ENCODE measurements at regions not wholly inside any gene's neighbourhood (a gene's known extent, or its start where the extent isn't known, plus 50 kb on each side); places are given as distances from the start of the nearest gene placed in this dataset.

DNA sequence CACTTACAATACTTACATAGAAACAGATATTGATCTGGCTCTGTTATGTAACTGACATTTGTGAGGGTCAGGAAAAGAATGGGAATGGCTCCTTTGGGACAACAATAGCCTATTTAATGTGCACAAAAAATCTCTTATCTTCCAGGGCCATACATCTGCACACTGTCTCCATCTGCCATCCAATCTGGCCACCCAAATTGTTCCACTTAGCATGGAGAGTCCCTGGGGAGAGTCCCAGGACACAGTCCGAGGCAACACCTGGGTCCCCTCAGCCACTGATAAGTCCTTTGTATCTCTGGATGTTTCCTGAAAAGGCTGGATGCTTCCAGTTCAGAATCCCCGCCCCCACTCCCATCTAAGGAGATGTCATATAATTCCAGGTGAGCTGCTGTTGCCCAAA, 274.2 kb upstream of the NCKAP5 start:
- Histone ChIP-seq H3K18ac (ENCODE audit: extremely low read depth, low read length) (no peak overlapping the region), H3K4ac (replicated peaks; ENCODE audit: insufficient read length, low read depth, low read length) (no peak overlapping the region), H3K4me3 (ENCODE audit: extremely low read depth in 1 of 4, insufficient read depth in 2 of 4, low read depth in 3 of 4, low read length in 4 of 4) (no peak overlapping the region), H2BK12ac (ENCODE audit: low read depth, low read length) (no peak overlapping the region), H3K56ac (replicated peaks; ENCODE audit: insufficient read length, low read depth, low read length) (no peak overlapping the region), H3K23me2 (ENCODE audit: low read depth, low read length) (no peaks in the 10 kb centered on the region), H4K91ac (replicated peaks; ENCODE audit: insufficient read length, low read length) (no peak overlapping the region), H4K5ac (ENCODE audit: insufficient read length, low read depth, low read length) (no peak overlapping the region), H3K9ac (replicated peaks in 1 of 4; ENCODE audit: extremely low read depth in 1 of 4, low read depth in 3 of 4, low read length in 3 of 4) (no peak overlapping the region), H4K8ac (ENCODE audit: extremely low read depth, insufficient read depth, low read length) (no peak overlapping the region), H3K4me2 (ENCODE audit: insufficient read depth in 1 of 2, low read depth in 2 of 2, low read length in 2 of 2) (no peak overlapping the region), H3K4me1 (replicated peaks in 1 of 4; ENCODE audit: control insufficient read depth in 3 of 4, insufficient read depth in 4 of 4, low read length in 3 of 4) (no peaks in the 10 kb centered on the region), H3K23ac (ENCODE audit: insufficient read length) (no peak overlapping the region), H4K20me1 (replicated peaks in 1 of 2; ENCODE audit: control insufficient read depth in 1 of 2, insufficient read depth in 2 of 2, low read length in 2 of 2) (no peaks in the 10 kb centered on the region), H2BK120ac (replicated peaks; ENCODE audit: low read depth, low read length) (no peak overlapping the region), H3K14ac (ENCODE audit: insufficient read length) (no peak overlapping the region), H2AFZ (ENCODE audit: low read length) (no peak overlapping the region), H3K27me3 (replicated peaks in 1 of 4; ENCODE audit: control insufficient read depth in 3 of 4, extremely low read depth in 1 of 4, insufficient read depth in 3 of 4, low read length in 3 of 4) (no peaks in the 10 kb centered on the region; a peak in 1 of 7 replicates), H3K79me2 (ENCODE audit: control insufficient read depth in 1 of 2, insufficient read depth in 2 of 2, low read length in 2 of 2) (no peaks in the 10 kb centered on the region), H2BK15ac (ENCODE audit: low read length) (no peak overlapping the region), H2AK5ac (ENCODE audit: low read depth, low read length) (no peak overlapping the region), H2BK5ac (ENCODE audit: low read depth, low read length) (no peak overlapping the region), H3K9me3 (ENCODE audit: insufficient read depth in 2 of 2, low read depth in 1 of 2, low read length in 1 of 2) (no peaks in the 10 kb centered on the region), H3K36me3 (ENCODE audit: control insufficient read depth in 2 of 4, insufficient read depth in 4 of 4, low read length in 3 of 4) (no peaks in the 10 kb centered on the region), H3K79me1 (ENCODE audit: low read depth, low read length) (no peaks in the 10 kb centered on the region), H3K27ac (ENCODE audit: low read depth, low read length) (no peak overlapping the region), H2BK20ac (ENCODE audit: low read length) (no peak overlapping the region)
- FAIRE-seq (no peak), DNase-seq (ENCODE audit: low read depth in 1 of 2, low spot score in 2 of 2) (no peak)
- CTCF ChIA-PET (ENCODE audit: partially characterized antibody): interaction anchor here (0.9 to 4.6 kb wide), 7 partner anchors 9 to 323 kb away, joined by 3 to 38 read pairs (median 13); no protein-coding TSS in a partner anchor
- 100% methylated on average over 2 of the region's 2 CpGs; no CpG with 5 or more reads in 1 of the 2 experiments for WGBS, 2 experiments (ENCODE audit: extremely low coverage in 1 of 2, insufficient coverage in 1 of 2, insufficient read length in 1 of 2, insufficient replicate concordance in 2 of 2, low coverage in 1 of 2, low lambda C conversion rate in 2 of 2, missing lambda C conversion rate in 1 of 2)
- POLR2A ChIA-PET (ENCODE audit: partially characterized antibody): no interaction called here
- TF ChIP-seq ASH2L (IDR thresholded peaks at IDR 0.05; ENCODE audit: low read length): no peak
- no peak for TF ChIP-seq SUZ12 (IDR thresholded peaks at IDR 0.05; ENCODE audit: low read length)
- TF ChIP-seq SIX5 (IDR thresholded peaks at IDR 0.05; ENCODE audit: low read depth, low read length): no peak
- TF ChIP-seq SP4 (IDR thresholded peaks at IDR 0.05; ENCODE audit: low read length): no peak
- no peak for TF ChIP-seq ATF3 (IDR thresholded peaks at IDR 0.05; ENCODE audit: insufficient read depth, low read depth, low read length)
- no peak for TF ChIP-seq CBX8 (IDR thresholded peaks at IDR 0.05; ENCODE audit: borderline replicate concordance, low read depth, low read length)
- no peak for TF ChIP-seq HDAC6 (IDR thresholded peaks at IDR 0.05; ENCODE audit: low read depth, low read length)
- no peak for TF ChIP-seq CBX5 (IDR thresholded peaks at IDR 0.05; ENCODE audit: low read depth, low read length)
- TF ChIP-seq RAD21 (IDR thresholded peaks at IDR 0.05 in 1 of 2, conservative IDR thresholded peaks at IDR 0.05 in 1 of 2; ENCODE audit: low read depth in 2 of 2, low read length in 2 of 2): no peak
- TF ChIP-seq RBBP5 (IDR thresholded peaks at IDR 0.05; ENCODE audit: borderline replicate concordance, low read depth, low read length): no peak
- TF ChIP-seq KDM4A (IDR thresholded peaks at IDR 0.05; ENCODE audit: low read depth, low read length, severe bottlenecking): no peak
- no peak for TF ChIP-seq KDM1A (IDR thresholded peaks at IDR 0.05; ENCODE audit: borderline replicate concordance, low read length)
- TF ChIP-seq FOSL1 (IDR thresholded peaks at IDR 0.05; ENCODE audit: insufficient read depth, low read depth, low read length): no peak
- TF ChIP-seq CHD1 (IDR thresholded peaks at IDR 0.05; ENCODE audit: low read depth, low read length): no peak
- no peak for TF ChIP-seq ZNF274 (IDR thresholded peaks at IDR 0.05; ENCODE audit: borderline replicate concordance, extremely low read depth, low read length)

All from H1 (cell line).